Head of caudate nucleus (tissue), 42 donors: ENCODE measurements at regions not wholly inside any gene's neighbourhood (a gene's known extent, or its start where the extent isn't known, plus 50 kb on each side); places are given as distances from the start of the nearest gene placed in this dataset.

ENCODE experiments used
- DNase-seq, 42 donors: peaks; one replicate each; pipeline versions ENCODE4 v3.0.0 to v3.0.0-alpha.2; 2020 to 2021; ENCODE audit warnings: mixed read lengths in 7 of 42
- intact Hi-C: fragments of 100-400 bp; cut with DNase I; formaldehyde crosslinking; loops from one replicate; pipeline ENCODE4 v1.15.0; 2022

- DNase-seq, result peak in 31 of 42 donors; percentile 6 to 71 (median 22)
- intact Hi-C loops, result no loop called here
These were observed 317.6 kb downstream of the PRDM2 start for GRCh38 chr1:14017531-14017961.

GRCh38 chr1:14019461-14019860 is 319.5 kb downstream of the PRDM2 start:
- intact Hi-C loops, result no loop called here
- DNase-seq, result no peak

GRCh38 chr1:14020006-14020405 is 320.0 kb downstream of the PRDM2 start:
- DNase-seq, result no peak
- intact Hi-C loops, result no loop called here

- intact Hi-C loops, result no loop called here
- DNase-seq, result peak; percentile 18 to 89 (median 56)
These were observed 327.1 kb downstream of the PRDM2 start for GRCh38 chr1:14027099-14027498.

- DNase-seq, result no peak
- intact Hi-C loops, result no loop called here
These were observed 331.5 kb downstream of the PRDM2 start for GRCh38 chr1:14031461-14031860.

- intact Hi-C loops, result no loop called here
- DNase-seq, result no peak
These were observed 334.5 kb downstream of the PRDM2 start for GRCh38 chr1:14034506-14034905.

- no peak for DNase-seq
- intact Hi-C loops, result no loop called here
These were observed 337.3 kb downstream of the PRDM2 start for GRCh38 chr1:14037101-14037847.

- no peak for DNase-seq
- intact Hi-C loops, result no loop called here
These were observed 339.8 kb downstream of the PRDM2 start for GRCh38 chr1:14039582-14040430.

- intact Hi-C loops, result no loop called here
- DNase-seq, result no peak
These were observed 350.0 kb downstream of the PRDM2 start for GRCh38 chr1:14049965-14050364.

- peak in 17 of 42 donors; percentile 4 to 65 (median 24) for DNase-seq
- intact Hi-C loops, result no loop called here
These were observed 355.6 kb downstream of the PRDM2 start for GRCh38 chr1:14055442-14056223.

GRCh38 chr1:14057640-14058039 is 357.7 kb downstream of the PRDM2 start:
- no peak for DNase-seq

GRCh38 chr1:14061204-14061603 is 361.2 kb downstream of the PRDM2 start:
- DNase-seq, result no peak
- intact Hi-C loops, result no loop called here

More at GRCh38 chr1:14057640-14058039, 357.7 kb downstream of the PRDM2 start:
- intact Hi-C loops, result no loop called here

GRCh38 chr1:14061722-14062121 is 361.7 kb downstream of the PRDM2 start:
- intact Hi-C loops, result no loop called here
- no peak for DNase-seq

- intact Hi-C loops, result no loop called here
- DNase-seq, result no peak
These were observed 362.7 kb downstream of the PRDM2 start for GRCh38 chr1:14062669-14063068.

GRCh38 chr1:14064649-14065442 is 364.9 kb downstream of the PRDM2 start:
- intact Hi-C loops, result no loop called here
- no peak for DNase-seq

- DNase-seq, result no peak
- intact Hi-C loops, result no loop called here
These were observed 365.5 kb downstream of the PRDM2 start for GRCh38 chr1:14065486-14065885.

- intact Hi-C loops, result no loop called here
- DNase-seq, result no peak
These were observed 367.0 kb downstream of the PRDM2 start for GRCh38 chr1:14067036-14067435.

GRCh38 chr1:14067711-14068110 is 367.7 kb downstream of the PRDM2 start:
- DNase-seq, result peak in 24 of 42 donors; percentile 5 to 73 (median 34)
- intact Hi-C loops, result no loop called here

GRCh38 chr1:14071581-14071980 is 371.6 kb downstream of the PRDM2 start:
- DNase-seq, result no peak
- intact Hi-C loops, result no loop called here
